ENCODE measurements at regions not wholly inside any gene's neighbourhood (a gene's known extent, or its start where the extent isn't known, plus 50 kb on each side); places are given as distances from the start of the nearest gene placed in this dataset.

- no peak overlapping the region for H3K4me3 ChIP-seq
- no peaks in the 10 kb centered on the region for H3K27me3 ChIP-seq (ENCODE audit: low read depth)
- no peak overlapping the region for H3K27ac ChIP-seq (replicated peaks)
- TF ChIP-seq CTCF (IDR thresholded peaks at IDR 0.05; ENCODE audit: borderline replicate concordance): no peak
- intact Hi-C loops (cut with micrococcal nuclease): loop anchor here (10.0 kb wide), 1 partner anchor 117 kb away; no protein-coding TSS in a partner anchor
- DNase-seq: no peak
- no peaks in the 10 kb centered on the region for H3K4me1 ChIP-seq
- peaks cover 28% of the 10 kb centered on the region for H3K9me3 ChIP-seq (replicated peaks)
- no peaks in the 10 kb centered on the region for H3K36me3 ChIP-seq
These were observed 597.7 kb upstream of the RAB6C start for GRCh38 chr2:129381789-129382188.

GRCh38 chr2:129388870-129389269 lies 590.6 kb upstream of the RAB6C start:
- Histone ChIP-seq H3K4me3 (no peak overlapping the region), H3K27ac (replicated peaks) (no peak overlapping the region), H3K36me3 (no peaks in the 10 kb centered on the region), H3K9me3 (replicated peaks) (peaks cover 11% of the 10 kb centered on the region), H3K4me1 (no peaks in the 10 kb centered on the region), H3K27me3 (ENCODE audit: low read depth) (peaks cover 21% of the 10 kb centered on the region)
- no peak for DNase-seq
- no peak for TF ChIP-seq CTCF (IDR thresholded peaks at IDR 0.05; ENCODE audit: borderline replicate concordance)
- intact Hi-C loops (cut with micrococcal nuclease): loop anchor here (10.0 kb wide), 1 partner anchor 124 kb away; no protein-coding TSS in a partner anchor

- H3K27ac ChIP-seq (replicated peaks): no peak overlapping the region
These were observed 585.6 kb upstream of the RAB6C start for GRCh38 chr2:129393816-129394215.

GRCh38 chr2:129396980-129397599 lies 582.4 kb upstream of the RAB6C start:
- Histone ChIP-seq H3K36me3 (no peaks in the 10 kb centered on the region), H3K9me3 (replicated peaks) (no peaks in the 10 kb centered on the region), H3K27ac (replicated peaks) (no peak overlapping the region), H3K4me3 (no peak overlapping the region), H3K27me3 (ENCODE audit: low read depth) (no peaks in the 10 kb centered on the region), H3K4me1 (peaks cover 3% of the 10 kb centered on the region)
- DNase-seq: no peak
- intact Hi-C loops (cut with micrococcal nuclease): no loop called here
- peak; percentile 70 for TF ChIP-seq CTCF (IDR thresholded peaks at IDR 0.05; ENCODE audit: borderline replicate concordance)

More at GRCh38 chr2:129393816-129394215, 585.6 kb upstream of the RAB6C start:
- Histone ChIP-seq H3K9me3 (replicated peaks) (no peaks in the 10 kb centered on the region), H3K27me3 (ENCODE audit: low read depth) (peaks cover 4% of the 10 kb centered on the region), H3K4me3 (no peak overlapping the region), H3K4me1 (no peaks in the 10 kb centered on the region), H3K36me3 (no peaks in the 10 kb centered on the region)
- no peak for DNase-seq
- TF ChIP-seq CTCF (IDR thresholded peaks at IDR 0.05; ENCODE audit: borderline replicate concordance): no peak
- intact Hi-C loops (cut with micrococcal nuclease): no loop called here

- TF ChIP-seq CTCF (IDR thresholded peaks at IDR 0.05; ENCODE audit: borderline replicate concordance): no peak
- no peak overlapping the region for H3K4me3 ChIP-seq
- H3K27me3 ChIP-seq (ENCODE audit: low read depth): no peaks in the 10 kb centered on the region
- peaks cover 8% of the 10 kb centered on the region for H3K4me1 ChIP-seq
- H3K27ac ChIP-seq (replicated peaks): no peak overlapping the region
- no peaks in the 10 kb centered on the region for H3K9me3 ChIP-seq (replicated peaks)
- H3K36me3 ChIP-seq: no peaks in the 10 kb centered on the region
- intact Hi-C loops (cut with micrococcal nuclease): no loop called here
- DNase-seq: no peak
These were observed 578.6 kb upstream of the RAB6C start for GRCh38 chr2:129400826-129401225.

Measured in left ventricle myocardium inferior (tissue), 1 donor.